BLaER1 treated with 17β-estradiol and CSF1 and Interleukin-3, amounts not matched to agents 10 nM and 100 nM (cell line): ENCODE measurements at regions not wholly inside any gene's neighbourhood (a gene's known extent, or its start where the extent isn't known, plus 50 kb on each side); places are given as distances from the start of the nearest gene placed in this dataset.
"Not testable (repeated sequence)": the region's sequence is repeated elsewhere in the genome, so short reads cannot be mapped to it uniquely, and the experiment has no call there.

Experiments
- H3K27ac ChIP-seq, 11 experiments: shearing (Covaris generic); formaldehyde crosslinking; 2 replicates each; pipeline ENCODE4 v1.8.1; 2022
- H3K27me3 ChIP-seq, 11 experiments: shearing (Covaris generic); formaldehyde crosslinking; 2 replicates each; pipeline ENCODE4 v1.8.1; 2022
- H3K36me3 ChIP-seq, 11 experiments: shearing (Covaris generic); formaldehyde crosslinking; 2 replicates each; pipeline ENCODE4 v1.8.1; 2022
- H3K4me1 ChIP-seq, 10 experiments: shearing (Covaris generic); formaldehyde crosslinking; 2 replicates each; pipeline ENCODE4 v1.8.1; 2022
- H3K4me2 ChIP-seq, 11 experiments: shearing (Covaris generic); formaldehyde crosslinking; 2 replicates each; pipeline ENCODE4 v1.8.1; 2022
- H3K4me3 ChIP-seq, 10 experiments: shearing (Covaris generic); formaldehyde crosslinking; 2 replicates each; pipeline ENCODE4 v1.8.1; 2022
- H3K9ac ChIP-seq, 11 experiments: shearing (Covaris generic); formaldehyde crosslinking; 2 replicates each; pipeline ENCODE4 v1.8.1; 2022
- H3K9me3 ChIP-seq, 11 experiments: shearing (Covaris generic); formaldehyde crosslinking; replicated peaks in 1 of 11; 2 replicates each; pipeline ENCODE4 v1.8.1; 2022
- H4K20me1 ChIP-seq, 11 experiments: shearing (Covaris generic); formaldehyde crosslinking; 2 replicates each; pipeline ENCODE4 v1.8.1; 2022
- Cebpa-rat ChIP-seq, 11 experiments: shearing (Covaris generic); IDR thresholded peaks; 2 replicates each; pipeline ENCODE4 v1.8.1; 2022

DNA sequence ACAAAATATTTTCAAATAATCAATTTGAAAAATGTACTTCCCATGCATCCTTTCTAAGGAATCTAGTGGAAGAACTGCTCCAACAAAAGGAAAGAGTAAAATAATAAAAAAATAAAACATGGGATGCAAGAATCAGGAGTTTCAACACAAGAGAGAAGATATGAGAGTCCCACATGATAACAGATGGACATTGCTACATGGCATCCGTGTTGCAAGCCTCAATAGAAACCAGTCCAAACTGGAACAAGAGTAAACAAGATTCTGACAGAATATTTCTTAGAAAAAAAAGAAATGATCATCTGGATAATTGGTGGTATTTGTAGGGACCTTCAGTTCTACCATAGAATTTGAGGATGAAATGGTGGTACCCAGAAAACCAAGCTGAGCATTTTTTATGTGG is 186.8 kb downstream of the FRK start:
- Histone ChIP-seq H3K4me3 (no peak overlapping the region), H3K9me3 (no peaks in the 10 kb centered on the region), H4K20me1 (no peaks in the 10 kb centered on the region), H3K27ac (no peak overlapping the region), H3K4me2 (no peak overlapping the region), H3K9ac (no peak overlapping the region), H3K27me3 (no peaks in the 10 kb centered on the region), H3K36me3 (no peaks in the 10 kb centered on the region), H3K4me1 (no peaks in the 10 kb centered on the region)
- TF ChIP-seq Cebpa-rat (IDR thresholded peaks at IDR 0.05), result no peak

GRCh38 chr6:115870464-115870863 is 190.2 kb downstream of the FRK start:
- no peaks in the 10 kb centered on the region for H3K9me3 ChIP-seq
- TF ChIP-seq Cebpa-rat (IDR thresholded peaks at IDR 0.05), result no peak
- H4K20me1 ChIP-seq, result no peaks in the 10 kb centered on the region
- no peak overlapping the region for H3K4me3 ChIP-seq
- no peaks in the 10 kb centered on the region for H3K36me3 ChIP-seq
- no peak overlapping the region for H3K27ac ChIP-seq
- no peak overlapping the region for H3K9ac ChIP-seq
- H3K27me3 ChIP-seq, result no peaks in the 10 kb centered on the region
- H3K4me1 ChIP-seq, result no peaks in the 10 kb centered on the region
- no peak overlapping the region for H3K4me2 ChIP-seq

- H3K9ac ChIP-seq, result no peak overlapping the region
- no peak overlapping the region for H3K4me3 ChIP-seq
- no peaks in the 10 kb centered on the region for H4K20me1 ChIP-seq
- no peaks in the 10 kb centered on the region for H3K9me3 ChIP-seq
- H3K4me1 ChIP-seq, result no peaks in the 10 kb centered on the region
- TF ChIP-seq Cebpa-rat (IDR thresholded peaks at IDR 0.05), result no peak
- no peaks in the 10 kb centered on the region for H3K27me3 ChIP-seq
- no peak overlapping the region for H3K4me2 ChIP-seq
- no peak overlapping the region for H3K27ac ChIP-seq
- H3K36me3 ChIP-seq, result no peaks in the 10 kb centered on the region
Observed at GRCh38 chr6:115865914-115866313, 194.8 kb downstream of the FRK start.

- H3K9me3 ChIP-seq, result peaks cover 0 to 5% (median 0%) of the 10 kb centered on the region in 11 experiments; a peak in 2 of 22 replicates
- H3K36me3 ChIP-seq, result no peaks in the 10 kb centered on the region
- no peaks in the 10 kb centered on the region for H4K20me1 ChIP-seq
- no peak overlapping the region for H3K4me3 ChIP-seq
- H3K4me1 ChIP-seq, result no peaks in the 10 kb centered on the region
- no peaks in the 10 kb centered on the region for H3K27me3 ChIP-seq
- H3K9ac ChIP-seq, result no peak overlapping the region
- no peak for TF ChIP-seq Cebpa-rat (IDR thresholded peaks at IDR 0.05)
- no peak overlapping the region for H3K27ac ChIP-seq
- no peak overlapping the region for H3K4me2 ChIP-seq
Observed at GRCh38 chr6:115863211-115863610, 197.5 kb downstream of the FRK start.

DNA sequence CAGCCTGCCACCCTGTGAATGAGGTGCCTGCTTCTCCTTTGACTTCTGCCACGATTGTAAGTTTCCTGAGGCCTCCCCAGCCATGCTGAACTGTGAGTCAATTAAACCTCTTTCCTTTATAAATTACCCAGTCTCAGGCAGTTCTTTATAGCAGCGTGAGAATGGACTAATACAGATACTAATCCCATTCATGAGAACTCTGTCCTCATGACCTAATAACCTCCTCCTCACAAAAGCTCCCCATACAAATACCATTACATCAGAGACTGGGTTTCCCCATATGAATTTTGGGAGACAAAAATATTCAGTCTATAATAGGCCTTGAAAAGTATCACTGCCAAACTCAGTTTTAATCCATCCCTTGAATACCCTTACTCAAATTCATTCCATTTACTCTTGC is 199.0 kb downstream of the FRK start:
- not testable (repeated sequence) for H3K9me3 ChIP-seq, H3K4me3 ChIP-seq, H4K20me1 ChIP-seq, H3K4me1 ChIP-seq, H3K4me2 ChIP-seq, H3K36me3 ChIP-seq, H3K9ac ChIP-seq, H3K27ac ChIP-seq, H3K27me3 ChIP-seq

DNA sequence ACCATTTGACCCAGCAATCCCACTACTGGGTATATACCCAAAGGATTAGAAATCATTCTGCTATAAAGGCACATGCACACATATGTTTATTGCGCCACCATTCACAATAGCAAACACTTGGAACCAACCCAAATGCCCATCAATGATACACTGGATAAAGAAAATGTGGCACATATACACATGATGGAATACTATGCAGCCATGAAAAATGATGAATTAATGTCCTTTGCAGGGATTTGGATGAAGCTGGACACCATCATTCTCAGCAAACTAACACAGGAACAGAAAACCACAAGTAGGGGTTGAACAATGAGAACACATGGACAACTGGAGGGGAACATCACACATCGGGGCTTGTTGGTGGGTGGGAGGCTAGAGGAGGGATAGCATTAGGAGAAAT is 201.1 kb downstream of the FRK start:
- H3K4me3 ChIP-seq, H4K20me1 ChIP-seq, H3K4me2 ChIP-seq, H3K27ac ChIP-seq, H3K9ac ChIP-seq, H3K27me3 ChIP-seq, H3K36me3 ChIP-seq, H3K4me1 ChIP-seq: not testable (repeated sequence)
- H3K9me3 ChIP-seq, result peaks cover 10 to 29% (median 15%) of the 10 kb centered on the region in 11 experiments

- H4K20me1 ChIP-seq, result no peaks in the 10 kb centered on the region
- no peak overlapping the region for H3K4me3 ChIP-seq
- H3K4me1 ChIP-seq, result no peaks in the 10 kb centered on the region
- no peaks in the 10 kb centered on the region for H3K27me3 ChIP-seq
- TF ChIP-seq Cebpa-rat (IDR thresholded peaks at IDR 0.05), result no peak
- no peaks in the 10 kb centered on the region for H3K36me3 ChIP-seq
- H3K9me3 ChIP-seq, result peaks cover 11 to 44% (median 19%) of the 10 kb centered on the region in 11 experiments
- H3K27ac ChIP-seq, result no peak overlapping the region
- no peak overlapping the region for H3K9ac ChIP-seq
- no peak overlapping the region for H3K4me2 ChIP-seq
Observed at GRCh38 chr6:115854866-115855665, 205.6 kb downstream of the FRK start.

GRCh38 chr6:115847671-115848070 is 213.0 kb downstream of the FRK start:
- no peak overlapping the region for H3K9ac ChIP-seq
- no peak overlapping the region for H3K27ac ChIP-seq
- no peaks in the 10 kb centered on the region for H3K4me1 ChIP-seq
- no peak overlapping the region for H3K4me2 ChIP-seq
- no peak for TF ChIP-seq Cebpa-rat (IDR thresholded peaks at IDR 0.05)
- no peaks in the 10 kb centered on the region for H3K27me3 ChIP-seq
- H4K20me1 ChIP-seq, result no peaks in the 10 kb centered on the region
- H3K9me3 ChIP-seq, result peaks cover 0 to 3% (median 0%) of the 10 kb centered on the region in 11 experiments; a peak in 2 of 22 replicates
- H3K4me3 ChIP-seq, result no peak overlapping the region
- H3K36me3 ChIP-seq, result no peaks in the 10 kb centered on the region

DNA sequence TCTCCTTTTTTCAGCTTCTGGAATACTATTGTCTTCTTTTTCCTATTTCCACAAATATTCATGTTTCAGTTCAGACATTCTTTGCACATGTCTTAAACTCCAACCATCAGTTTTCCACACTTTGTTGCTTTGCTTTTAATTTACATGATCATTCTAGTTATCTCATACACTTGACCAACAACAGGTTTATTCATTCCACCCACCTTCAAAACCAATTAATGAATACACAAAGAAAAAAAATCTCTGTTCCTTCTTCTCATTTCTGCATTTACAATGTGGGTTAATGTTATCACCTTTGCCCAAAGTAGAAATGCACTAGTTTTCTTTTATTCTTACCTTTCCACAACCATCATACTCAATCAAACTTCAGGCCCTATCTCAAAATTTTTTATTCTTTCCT is 216.7 kb downstream of the FRK start:
- Histone ChIP-seq H3K9me3 (no peaks in the 10 kb centered on the region), H3K4me2 (no peak overlapping the region), H3K4me3 (no peak overlapping the region), H3K9ac (no peak overlapping the region), H3K36me3 (no peaks in the 10 kb centered on the region), H3K4me1 (no peaks in the 10 kb centered on the region), H3K27ac (no peak overlapping the region), H4K20me1 (no peaks in the 10 kb centered on the region), H3K27me3 (no peaks in the 10 kb centered on the region)
- TF ChIP-seq Cebpa-rat (IDR thresholded peaks at IDR 0.05), result no peak

GRCh38 chr6:115842338-115842737 is 218.4 kb downstream of the FRK start:
- Histone ChIP-seq H3K4me1 (no peaks in the 10 kb centered on the region), H3K4me2 (no peak overlapping the region), H3K36me3 (no peaks in the 10 kb centered on the region), H3K27ac (no peak overlapping the region), H3K9ac (no peak overlapping the region), H3K27me3 (no peaks in the 10 kb centered on the region), H3K4me3 (no peak overlapping the region), H3K9me3 (no peaks in the 10 kb centered on the region), H4K20me1 (no peaks in the 10 kb centered on the region)
- TF ChIP-seq Cebpa-rat (IDR thresholded peaks at IDR 0.05), result no peak
